ENCODE measurements at regions not wholly inside any gene's neighbourhood (a gene's known extent, or its start where the extent isn't known, plus 50 kb on each side); places are given as distances from the start of the nearest gene placed in this dataset.

- Histone ChIP-seq H3K18ac (ENCODE audit: low read depth, low read length) (no peak overlapping the region), H3K9ac (ENCODE audit: low read depth, low read length) (no peak overlapping the region), H2BK15ac (ENCODE audit: low read depth, low read length) (no peak overlapping the region), H2BK5ac (ENCODE audit: low read depth, low read length, poor library complexity, severe bottlenecking) (no peak overlapping the region), H3K4me3 (ENCODE audit: insufficient read depth, low read depth, low read length) (no peak overlapping the region), H3K27ac (ENCODE audit: insufficient read depth, low read length) (no peak overlapping the region), H3K9me1 (ENCODE audit: insufficient read depth, low read length) (no peaks in the 10 kb centered on the region), H2AK5ac (ENCODE audit: low read depth, low read length) (no peak overlapping the region), H3K23ac (ENCODE audit: low read depth, low read length) (no peak overlapping the region), H3K56ac (ENCODE audit: extremely low read depth, insufficient read depth, low read length) (no peak overlapping the region), H3K4me1 (ENCODE audit: control insufficient read depth, insufficient read depth, low read length) (no peaks in the 10 kb centered on the region), H3K4me2 (ENCODE audit: low read depth, low read length) (no peak overlapping the region), H2AK9ac (replicated peaks; ENCODE audit: low read depth, low read length, poor library complexity) (no peak overlapping the region), H3K79me1 (ENCODE audit: low read depth in 1 of 2, low read length in 2 of 2) (no peaks in the 10 kb centered on the region), H3K9me3 (ENCODE audit: control insufficient read depth, insufficient read depth, low read length) (no peaks in the 10 kb centered on the region; the same call in 1 of the 2 replicates), H4K8ac (ENCODE audit: low read depth in 2 of 2, low read length in 2 of 2) (no peak overlapping the region), H3K36me3 (ENCODE audit: control insufficient read depth, insufficient read depth, low read length) (no peaks in the 10 kb centered on the region), H3K14ac (replicated peaks; ENCODE audit: low read depth, low read length) (no peak overlapping the region), H4K20me1 (ENCODE audit: insufficient read depth, low read length) (no peaks in the 10 kb centered on the region), H2BK120ac (ENCODE audit: low read depth, low read length) (no peak overlapping the region), H3K4ac (ENCODE audit: low read depth, low read length) (no peak overlapping the region), H4K5ac (ENCODE audit: low read depth, low read length) (no peak overlapping the region), H3K27me3 (ENCODE audit: control insufficient read depth, insufficient read depth, low read length) (no peaks in the 10 kb centered on the region), H4K91ac (ENCODE audit: insufficient read depth, low read depth, low read length) (no peak overlapping the region), H2BK20ac (ENCODE audit: low read depth, low read length) (no peak overlapping the region), H2AFZ (replicated peaks; ENCODE audit: low read length, poor library complexity) (no peak overlapping the region)
- DNase-seq (no peak), ATAC-seq (ENCODE audit: low read depth) (no peak)
- CTCF ChIA-PET, result no interaction called here
- TF ChIP-seq ELK1 (IDR thresholded peaks at IDR 0.05; ENCODE audit: borderline replicate concordance, low read depth, low read length), result no peak
- no peak for TF ChIP-seq RAD21 (IDR thresholded peaks at IDR 0.05; ENCODE audit: low read length)
- no peak for TF ChIP-seq RCOR1 (IDR thresholded peaks at IDR 0.05; ENCODE audit: insufficient replicate concordance, low read length)
- no peak for TF ChIP-seq RFX5 (IDR thresholded peaks at IDR 0.05; ENCODE audit: low read depth, low read length)
- no peak for TF ChIP-seq CHD1 (IDR thresholded peaks at IDR 0.05; ENCODE audit: low read depth, low read length)
- no peak for TF ChIP-seq POLR2A (IDR thresholded peaks at IDR 0.05; ENCODE audit: low read depth, low read length)
- TF ChIP-seq FOS (IDR thresholded peaks at IDR 0.05; ENCODE audit: low read depth, low read length), result no peak
- TF ChIP-seq CEBPB (IDR thresholded peaks at IDR 0.05; ENCODE audit: low read depth, low read length), result no peak
- TF ChIP-seq USF2 (IDR thresholded peaks at IDR 0.05; ENCODE audit: low read depth, low read length), result no peak
- TF ChIP-seq MAFK (IDR thresholded peaks at IDR 0.05; ENCODE audit: low read depth, low read length), result no peak
- TF ChIP-seq NFE2L2 (IDR thresholded peaks at IDR 0.05; ENCODE audit: low read depth, low read length), result no peak
- TF ChIP-seq CTCF (conservative IDR thresholded peaks at IDR 0.05; ENCODE audit: low read depth, low read length), result no peak
- no peak for TF ChIP-seq MAZ (IDR thresholded peaks at IDR 0.05; ENCODE audit: borderline replicate concordance, low read depth, low read length)
- TF ChIP-seq MXI1 (IDR thresholded peaks at IDR 0.05; ENCODE audit: borderline replicate concordance, low read depth, low read length), result no peak
- TF ChIP-seq SMC3 (IDR thresholded peaks at IDR 0.05; ENCODE audit: low read depth, low read length), result no peak
- no peak for TF ChIP-seq BHLHE40 (IDR thresholded peaks at IDR 0.05; ENCODE audit: low read depth, low read length)
- WGBS, 2 experiments (ENCODE audit: extremely low coverage in 2 of 2, insufficient read length in 1 of 2), result 25% methylated on average over 4 of the region's 10 CpGs; no CpG with 5 or more reads in 1 of the 2 experiments
- POLR2A ChIA-PET (ENCODE audit: unreplicated experiment), result no interaction called here
- intact Hi-C loops (cut with micrococcal nuclease), result no loop called here
- dilution Hi-C loops (cut with HindIII; ENCODE audit: low sequenced_read_pairs, unreplicated experiment), result no loop called here
- in situ Hi-C loops (cut with MboI; ENCODE audit: low sequenced_read_pairs), result no loop called here
- BruUV-seq (replicated peaks), result no TSS peak
Measured at GRCh38 chr17:6239241-6239798, 169.1 kb downstream of the WSCD1 start.

Measured in IMR-90 (cell line).